ENCODE measurements at regions not wholly inside any gene's neighbourhood (a gene's known extent, or its start where the extent isn't known, plus 50 kb on each side); places are given as distances from the start of the nearest gene placed in this dataset.

- H3K4me1 ChIP-seq (ENCODE audit: control insufficient read depth, insufficient read depth, low read length): no peaks in the 10 kb centered on the region
- H3K27ac ChIP-seq (ENCODE audit: low read depth, low read length): no peak overlapping the region
- no peaks in the 10 kb centered on the region for H3K27me3 ChIP-seq (ENCODE audit: control insufficient read depth, insufficient read depth, low read length)
- H3K4me3 ChIP-seq (ENCODE audit: low read depth, low read length): no peak overlapping the region
- no peaks in the 10 kb centered on the region for H3K9me3 ChIP-seq (ENCODE audit: control insufficient read depth, insufficient read depth, low read length)
- no peak overlapping the region for H3K9ac ChIP-seq (ENCODE audit: low read depth, low read length)
- no peaks in the 10 kb centered on the region for H3K36me3 ChIP-seq (ENCODE audit: control insufficient read depth, insufficient read depth, low read length)
These were observed 107.5 kb downstream of the CYSLTR2 start for GRCh38 chr13:48761256-48761655.

GRCh38 chr13:48769107-48769704, 115.5 kb downstream of the CYSLTR2 start:
- no peaks in the 10 kb centered on the region for H3K9me3 ChIP-seq (ENCODE audit: control insufficient read depth, insufficient read depth, low read length)
- H3K36me3 ChIP-seq (ENCODE audit: control insufficient read depth, insufficient read depth, low read length): no peaks in the 10 kb centered on the region
- H3K4me1 ChIP-seq (ENCODE audit: control insufficient read depth, insufficient read depth, low read length): no peaks in the 10 kb centered on the region
- no peak overlapping the region for H3K9ac ChIP-seq (ENCODE audit: low read depth, low read length)
- no peak overlapping the region for H3K27ac ChIP-seq (ENCODE audit: low read depth, low read length)
- no peaks in the 10 kb centered on the region for H3K27me3 ChIP-seq (ENCODE audit: control insufficient read depth, insufficient read depth, low read length)
- H3K4me3 ChIP-seq (ENCODE audit: low read depth, low read length): no peak overlapping the region

GRCh38 chr13:48770372-48770771, 116.6 kb downstream of the CYSLTR2 start:
- Histone ChIP-seq H3K27ac (ENCODE audit: low read depth, low read length) (no peak overlapping the region), H3K27me3 (ENCODE audit: control insufficient read depth, insufficient read depth, low read length) (no peaks in the 10 kb centered on the region), H3K9me3 (ENCODE audit: control insufficient read depth, insufficient read depth, low read length) (no peaks in the 10 kb centered on the region), H3K4me3 (ENCODE audit: low read depth, low read length) (no peak overlapping the region), H3K9ac (ENCODE audit: low read depth, low read length) (no peak overlapping the region), H3K36me3 (ENCODE audit: control insufficient read depth, insufficient read depth, low read length) (no peaks in the 10 kb centered on the region), H3K4me1 (ENCODE audit: control insufficient read depth, insufficient read depth, low read length) (no peaks in the 10 kb centered on the region)

- Histone ChIP-seq H3K9ac (ENCODE audit: low read depth, low read length) (no peak overlapping the region), H3K27ac (ENCODE audit: low read depth, low read length) (no peak overlapping the region), H3K9me3 (ENCODE audit: control insufficient read depth, insufficient read depth, low read length) (no peaks in the 10 kb centered on the region), H3K4me3 (ENCODE audit: low read depth, low read length) (no peak overlapping the region), H3K27me3 (ENCODE audit: control insufficient read depth, insufficient read depth, low read length) (no peaks in the 10 kb centered on the region), H3K36me3 (ENCODE audit: control insufficient read depth, insufficient read depth, low read length) (no peaks in the 10 kb centered on the region), H3K4me1 (ENCODE audit: control insufficient read depth, insufficient read depth, low read length) (no peaks in the 10 kb centered on the region)
These were observed 119.2 kb downstream of the CYSLTR2 start for GRCh38 chr13:48772908-48773307.

- Histone ChIP-seq H3K4me1 (ENCODE audit: control insufficient read depth, insufficient read depth, low read length) (no peaks in the 10 kb centered on the region), H3K4me3 (ENCODE audit: low read depth, low read length) (no peak overlapping the region), H3K9ac (ENCODE audit: low read depth, low read length) (no peak overlapping the region)
These were observed 120.0 kb downstream of the CYSLTR2 start for GRCh38 chr13:48773531-48774275.

GRCh38 chr13:48775285-48775684, 121.6 kb downstream of the CYSLTR2 start:
- H3K9ac ChIP-seq (ENCODE audit: low read depth, low read length): no peak overlapping the region
- no peaks in the 10 kb centered on the region for H3K36me3 ChIP-seq (ENCODE audit: control insufficient read depth, insufficient read depth, low read length)
- H3K4me1 ChIP-seq (ENCODE audit: control insufficient read depth, insufficient read depth, low read length): no peaks in the 10 kb centered on the region
- no peaks in the 10 kb centered on the region for H3K27me3 ChIP-seq (ENCODE audit: control insufficient read depth, insufficient read depth, low read length)
- no peaks in the 10 kb centered on the region for H3K9me3 ChIP-seq (ENCODE audit: control insufficient read depth, insufficient read depth, low read length)
- H3K27ac ChIP-seq (ENCODE audit: low read depth, low read length): no peak overlapping the region
- H3K4me3 ChIP-seq (ENCODE audit: low read depth, low read length): no peak overlapping the region

More at GRCh38 chr13:48773531-48774275, 120.0 kb downstream of the CYSLTR2 start:
- Histone ChIP-seq H3K9me3 (ENCODE audit: control insufficient read depth, insufficient read depth, low read length) (no peaks in the 10 kb centered on the region), H3K27me3 (ENCODE audit: control insufficient read depth, insufficient read depth, low read length) (no peaks in the 10 kb centered on the region), H3K36me3 (ENCODE audit: control insufficient read depth, insufficient read depth, low read length) (no peaks in the 10 kb centered on the region), H3K27ac (ENCODE audit: low read depth, low read length) (no peak overlapping the region)

GRCh38 chr13:48775804-48776203, 122.1 kb downstream of the CYSLTR2 start:
- H3K4me1 ChIP-seq (ENCODE audit: control insufficient read depth, insufficient read depth, low read length): no peaks in the 10 kb centered on the region
- H3K4me3 ChIP-seq (ENCODE audit: low read depth, low read length): no peak overlapping the region
- no peak overlapping the region for H3K27ac ChIP-seq (ENCODE audit: low read depth, low read length)
- H3K36me3 ChIP-seq (ENCODE audit: control insufficient read depth, insufficient read depth, low read length): no peaks in the 10 kb centered on the region
- no peaks in the 10 kb centered on the region for H3K9me3 ChIP-seq (ENCODE audit: control insufficient read depth, insufficient read depth, low read length)
- H3K27me3 ChIP-seq (ENCODE audit: control insufficient read depth, insufficient read depth, low read length): no peaks in the 10 kb centered on the region
- no peak overlapping the region for H3K9ac ChIP-seq (ENCODE audit: low read depth, low read length)

- peaks cover 5% of the 10 kb centered on the region; the same call in 1 of the 2 replicates for H3K9me3 ChIP-seq (ENCODE audit: control insufficient read depth, insufficient read depth, low read length)
These were observed 122.7 kb downstream of the CYSLTR2 start for GRCh38 chr13:48776401-48776800.

GRCh38 chr13:48778610-48779009, 124.9 kb downstream of the CYSLTR2 start:
- H3K36me3 ChIP-seq (ENCODE audit: control insufficient read depth, insufficient read depth, low read length): no peaks in the 10 kb centered on the region
- no peak overlapping the region for H3K9ac ChIP-seq (ENCODE audit: low read depth, low read length)
- no peak overlapping the region for H3K27ac ChIP-seq (ENCODE audit: low read depth, low read length)
- H3K27me3 ChIP-seq (ENCODE audit: control insufficient read depth, insufficient read depth, low read length): no peaks in the 10 kb centered on the region
- no peak overlapping the region for H3K4me3 ChIP-seq (ENCODE audit: low read depth, low read length)
- peaks cover 5% of the 10 kb centered on the region; the same call in 1 of the 2 replicates for H3K9me3 ChIP-seq (ENCODE audit: control insufficient read depth, insufficient read depth, low read length)
- no peaks in the 10 kb centered on the region for H3K4me1 ChIP-seq (ENCODE audit: control insufficient read depth, insufficient read depth, low read length)

More at GRCh38 chr13:48776401-48776800, 122.7 kb downstream of the CYSLTR2 start:
- Histone ChIP-seq H3K27ac (ENCODE audit: low read depth, low read length) (no peak overlapping the region), H3K36me3 (ENCODE audit: control insufficient read depth, insufficient read depth, low read length) (no peaks in the 10 kb centered on the region), H3K27me3 (ENCODE audit: control insufficient read depth, insufficient read depth, low read length) (no peaks in the 10 kb centered on the region), H3K9ac (ENCODE audit: low read depth, low read length) (no peak overlapping the region), H3K4me1 (ENCODE audit: control insufficient read depth, insufficient read depth, low read length) (no peaks in the 10 kb centered on the region), H3K4me3 (ENCODE audit: low read depth, low read length) (no peak overlapping the region)

- no peaks in the 10 kb centered on the region for H3K4me1 ChIP-seq (ENCODE audit: control insufficient read depth, insufficient read depth, low read length)
- H3K27ac ChIP-seq (ENCODE audit: low read depth, low read length): no peak overlapping the region
These were observed 127.1 kb downstream of the CYSLTR2 start for GRCh38 chr13:48780713-48781341.

GRCh38 chr13:48782429-48782840, 128.7 kb downstream of the CYSLTR2 start:
- H3K27ac ChIP-seq (ENCODE audit: low read depth, low read length): no peak overlapping the region
- H3K9me3 ChIP-seq (ENCODE audit: control insufficient read depth, insufficient read depth, low read length): peaks cover 5% of the 10 kb centered on the region; the same call in 1 of the 2 replicates
- H3K4me3 ChIP-seq (ENCODE audit: low read depth, low read length): no peak overlapping the region
- H3K36me3 ChIP-seq (ENCODE audit: control insufficient read depth, insufficient read depth, low read length): no peaks in the 10 kb centered on the region
- no peaks in the 10 kb centered on the region for H3K27me3 ChIP-seq (ENCODE audit: control insufficient read depth, insufficient read depth, low read length)
- H3K9ac ChIP-seq (ENCODE audit: low read depth, low read length): no peak overlapping the region
- no peaks in the 10 kb centered on the region for H3K4me1 ChIP-seq (ENCODE audit: control insufficient read depth, insufficient read depth, low read length)

More at GRCh38 chr13:48780713-48781341, 127.1 kb downstream of the CYSLTR2 start:
- Histone ChIP-seq H3K9me3 (ENCODE audit: control insufficient read depth, insufficient read depth, low read length) (peaks cover 5% of the 10 kb centered on the region; the same call in 1 of the 2 replicates), H3K9ac (ENCODE audit: low read depth, low read length) (no peak overlapping the region), H3K27me3 (ENCODE audit: control insufficient read depth, insufficient read depth, low read length) (no peaks in the 10 kb centered on the region), H3K36me3 (ENCODE audit: control insufficient read depth, insufficient read depth, low read length) (no peaks in the 10 kb centered on the region), H3K4me3 (ENCODE audit: low read depth, low read length) (no peak overlapping the region)

Measured in HUES48 (cell line).